Endodermal cell (in vitro differentiated cells): ENCODE measurements at regions not wholly inside any gene's neighbourhood (a gene's known extent, or its start where the extent isn't known, plus 50 kb on each side); places are given as distances from the start of the nearest gene placed in this dataset.

ENCODE experiments used
- DNase-seq: peaks from one replicate; pipeline ENCODE4 v3.0.0-alpha.2; 2017
- H3K27ac ChIP-seq: 2 replicates; pipeline ENCODE4 v1.5.1; 2013; ENCODE audit warnings: mild to moderate bottlenecking, low read depth, low read length, moderate library complexity
- H3K27me3 ChIP-seq: 2 replicates; pipeline ENCODE4 v1.6.1; 2013; ENCODE audit warnings: mild to moderate bottlenecking, low read length, moderate library complexity; ENCODE audit not compliant: insufficient read depth, control insufficient read depth, poor library complexity, severe bottlenecking
- H3K36me3 ChIP-seq: 2 replicates; pipeline ENCODE4 v1.7.0; 2013; ENCODE audit warnings: mild to moderate bottlenecking, low read length, moderate library complexity; ENCODE audit not compliant: control insufficient read depth, insufficient read depth
- H3K4me1 ChIP-seq: one replicate; pipeline ENCODE4 v1.7.0; 2013; ENCODE audit warnings: low read length; ENCODE audit not compliant: control insufficient read depth, insufficient read depth
- H3K4me3 ChIP-seq: 2 replicates; pipeline ENCODE4 v1.5.1; 2013; ENCODE audit warnings: mild to moderate bottlenecking, low read length, moderate library complexity
- H3K9ac ChIP-seq: 2 replicates; pipeline ENCODE4 v1.6.1; 2013; ENCODE audit warnings: mild to moderate bottlenecking, low read length, moderate library complexity; ENCODE audit not compliant: poor library complexity, severe bottlenecking; ENCODE audit errors: extremely low read depth
- H3K9me3 ChIP-seq: 2 replicates; pipeline ENCODE4 v1.6.1; 2013; ENCODE audit warnings: mild to moderate bottlenecking, low read length, moderate library complexity; ENCODE audit not compliant: control insufficient read depth
- H3K27ac Mint-ChIP-seq: 2 replicates; pipeline ENCODE4 v1.8.0; 2020; ENCODE audit warnings: mixed read lengths
- H3K27me3 Mint-ChIP-seq: 2 replicates; pipeline ENCODE4 v1.8.0; 2021; ENCODE audit warnings: mild to moderate bottlenecking, mixed read lengths; ENCODE audit not compliant: insufficient read depth
- H3K36me3 Mint-ChIP-seq: 2 replicates; pipeline ENCODE4 v1.8.0; 2020; ENCODE audit warnings: low read depth, mixed read lengths
- H3K4me1 Mint-ChIP-seq: 2 replicates; pipeline ENCODE4 v1.8.0; 2020; ENCODE audit warnings: mixed read lengths
- H3K4me3 Mint-ChIP-seq: 2 replicates; pipeline ENCODE4 v1.8.0; 2020; ENCODE audit warnings: mild to moderate bottlenecking, moderate library complexity, mixed read lengths
- H3K9me3 Mint-ChIP-seq: 2 replicates; pipeline ENCODE4 v1.8.0; 2020; ENCODE audit warnings: mild to moderate bottlenecking, mixed read lengths
- WGBS, 2 experiments: methylation state at CpG; one replicate each; pipeline versions ENCODE4 v1.1.5 to v1.1.7; 2013; ENCODE audit warnings: missing lambda C conversion rate in 2 of 2, mixed read lengths in 1 of 2; ENCODE audit not compliant: insufficient coverage in 1 of 2, insufficient read length in 1 of 2; 5-methylcytosine and 5-hydroxymethylcytosine counted together
- TF ChIP-seq, protein P1 (sequence below): fragments of 200-600 bp; sonication (generic); conservative IDR thresholded peaks from 2 replicates; pipeline ENCODE4 v1.5.0; 2021; ENCODE audit warnings: antibody characterized with exemption, mild to moderate bottlenecking

DNA sequence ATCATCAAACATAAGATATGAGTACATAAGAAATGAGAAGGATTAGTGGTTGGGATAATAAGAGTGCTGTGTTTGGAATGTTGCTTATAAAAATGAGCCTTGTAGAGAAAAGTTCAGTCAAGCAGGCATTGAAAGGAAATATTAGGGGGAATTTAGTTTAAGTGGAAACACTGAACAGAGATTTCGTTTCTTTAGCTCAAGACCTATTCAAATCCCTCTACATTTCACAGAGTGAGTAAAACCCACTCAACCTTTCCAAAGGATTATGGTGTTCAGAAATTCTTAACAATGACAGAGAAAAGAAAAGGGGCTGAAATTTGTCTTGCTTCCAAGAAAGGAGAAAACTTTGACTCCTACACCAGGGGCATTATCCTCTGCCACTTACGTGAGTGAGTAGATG is 1072.4 kb upstream of the LCORL start:
- Histone ChIP-seq H3K9me3 (no peaks in the 10 kb centered on the region), H3K27ac (no peak overlapping the region), H3K4me1 (no peaks in the 10 kb centered on the region), H3K4me3 (no peak overlapping the region), H3K36me3 (no peaks in the 10 kb centered on the region), H3K9ac (no peak overlapping the region), H3K27me3 (no peaks in the 10 kb centered on the region)
- H3K4me3 Mint-ChIP-seq: no peak overlapping the region
- no peak overlapping the region for H3K27ac Mint-ChIP-seq
- no peak for DNase-seq
- WGBS, 2 experiments: 44% methylated on average over 2 of the region's 2 CpGs; no CpG with 5 or more reads in 1 of the 2 experiments
- peaks cover 2% of the 10 kb centered on the region for H3K4me1 Mint-ChIP-seq
- no peaks in the 10 kb centered on the region for H3K27me3 Mint-ChIP-seq
- H3K9me3 Mint-ChIP-seq: no peaks in the 10 kb centered on the region
- H3K36me3 Mint-ChIP-seq: no peaks in the 10 kb centered on the region
- TF ChIP-seq, protein P1, sequence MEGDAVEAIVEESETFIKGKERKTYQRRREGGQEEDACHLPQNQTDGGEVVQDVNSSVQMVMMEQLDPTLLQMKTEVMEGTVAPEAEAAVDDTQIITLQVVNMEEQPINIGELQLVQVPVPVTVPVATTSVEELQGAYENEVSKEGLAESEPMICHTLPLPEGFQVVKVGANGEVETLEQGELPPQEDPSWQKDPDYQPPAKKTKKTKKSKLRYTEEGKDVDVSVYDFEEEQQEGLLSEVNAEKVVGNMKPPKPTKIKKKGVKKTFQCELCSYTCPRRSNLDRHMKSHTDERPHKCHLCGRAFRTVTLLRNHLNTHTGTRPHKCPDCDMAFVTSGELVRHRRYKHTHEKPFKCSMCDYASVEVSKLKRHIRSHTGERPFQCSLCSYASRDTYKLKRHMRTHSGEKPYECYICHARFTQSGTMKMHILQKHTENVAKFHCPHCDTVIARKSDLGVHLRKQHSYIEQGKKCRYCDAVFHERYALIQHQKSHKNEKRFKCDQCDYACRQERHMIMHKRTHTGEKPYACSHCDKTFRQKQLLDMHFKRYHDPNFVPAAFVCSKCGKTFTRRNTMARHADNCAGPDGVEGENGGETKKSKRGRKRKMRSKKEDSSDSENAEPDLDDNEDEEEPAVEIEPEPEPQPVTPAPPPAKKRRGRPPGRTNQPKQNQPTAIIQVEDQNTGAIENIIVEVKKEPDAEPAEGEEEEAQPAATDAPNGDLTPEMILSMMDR: no peak

DNA sequence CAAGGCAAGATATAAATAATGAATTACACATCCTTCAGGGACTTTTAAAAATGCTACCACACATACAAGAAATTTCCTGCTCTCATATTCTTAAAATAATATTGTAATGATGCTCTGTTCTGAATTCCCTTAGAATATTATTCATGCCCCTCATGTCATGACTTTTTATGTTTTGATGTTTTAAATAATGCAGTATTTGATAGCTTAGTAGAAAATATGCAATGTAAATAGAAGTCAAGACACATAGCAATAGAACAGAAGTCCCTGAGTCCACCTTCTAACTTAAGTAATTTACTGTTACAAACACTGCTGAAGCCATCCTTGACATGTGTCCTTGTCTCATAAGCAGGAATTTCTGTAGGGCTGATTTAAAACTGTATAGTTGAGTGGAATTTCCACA is 1071.2 kb upstream of the LCORL start:
- Histone ChIP-seq H3K9ac (no peak overlapping the region), H3K9me3 (no peaks in the 10 kb centered on the region), H3K4me3 (no peak overlapping the region), H3K27me3 (no peaks in the 10 kb centered on the region), H3K36me3 (no peaks in the 10 kb centered on the region), H3K4me1 (no peaks in the 10 kb centered on the region), H3K27ac (no peak overlapping the region)
- no peak overlapping the region for H3K4me3 Mint-ChIP-seq
- H3K27me3 Mint-ChIP-seq: no peaks in the 10 kb centered on the region
- DNase-seq: no peak
- no peaks in the 10 kb centered on the region for H3K36me3 Mint-ChIP-seq
- H3K9me3 Mint-ChIP-seq: no peaks in the 10 kb centered on the region
- TF ChIP-seq, protein P1: no peak
- H3K27ac Mint-ChIP-seq: no peak overlapping the region
- peaks cover 2% of the 10 kb centered on the region for H3K4me1 Mint-ChIP-seq

DNA sequence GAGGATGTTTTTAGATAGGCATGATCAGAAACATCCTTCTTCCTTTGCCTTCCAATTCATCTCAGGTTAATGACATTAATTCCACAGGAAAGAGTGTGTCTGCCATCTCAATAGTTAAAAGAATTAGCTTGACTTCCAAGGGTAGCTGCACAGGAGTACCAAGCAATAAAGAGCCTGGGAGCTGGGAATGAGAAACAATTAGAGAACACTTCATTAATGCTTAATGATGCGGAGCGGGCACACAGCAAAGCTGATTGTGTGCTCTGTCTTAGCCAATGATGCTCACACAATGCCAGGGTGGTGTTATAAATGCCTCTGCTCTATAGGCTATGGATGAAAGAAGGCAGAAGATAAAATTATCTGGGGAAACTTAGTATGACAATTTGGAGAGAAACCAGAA is 1052.5 kb upstream of the LCORL start:
- H3K9me3 ChIP-seq: no peaks in the 10 kb centered on the region
- Mint-ChIP-seq H3K27ac (no peak overlapping the region), H3K4me3 (no peak overlapping the region), H3K27me3 (peaks cover 29% of the 10 kb centered on the region), H3K9me3 (peaks cover 10% of the 10 kb centered on the region), H3K4me1 (peaks cover 10% of the 10 kb centered on the region), H3K36me3 (no peaks in the 10 kb centered on the region)
- no peaks in the 10 kb centered on the region for H3K36me3 ChIP-seq
- no peak overlapping the region for H3K4me3 ChIP-seq
- no peak for DNase-seq
- TF ChIP-seq, protein P1: no peak
- H3K9ac ChIP-seq: no peak overlapping the region
- no peaks in the 10 kb centered on the region for H3K4me1 ChIP-seq
- H3K27ac ChIP-seq: no peak overlapping the region
- 91 to 100% methylated on average over 2 of the region's 2 CpGs for WGBS, 2 experiments
- no peaks in the 10 kb centered on the region for H3K27me3 ChIP-seq
